Glutamatergic neuron (in vitro differentiated cells): ENCODE measurements at regions not wholly inside any gene's neighbourhood (a gene's known extent, or its start where the extent isn't known, plus 50 kb on each side); places are given as distances from the start of the nearest gene placed in this dataset.

Source experiments
- DNase-seq: peaks from one replicate; pipeline ENCODE4 v3.0.0; 2022
- H3K27ac Mint-ChIP-seq: one replicate; pipeline ENCODE4 v1.8.0; 2020; ENCODE audit warnings: mild to moderate bottlenecking, mixed read lengths, inconsistent platforms; ENCODE audit not compliant: unreplicated experiment
- H3K27me3 Mint-ChIP-seq: one replicate; pipeline ENCODE4 v1.8.0; 2020; ENCODE audit warnings: mild to moderate bottlenecking, moderate library complexity, mixed read lengths, inconsistent platforms; ENCODE audit not compliant: unreplicated experiment
- H3K36me3 Mint-ChIP-seq: one replicate; pipeline ENCODE4 v1.8.0; 2020; ENCODE audit warnings: mild to moderate bottlenecking, mixed read lengths, inconsistent platforms; ENCODE audit not compliant: unreplicated experiment
- H3K4me1 Mint-ChIP-seq: one replicate; pipeline ENCODE4 v1.8.0; 2020; ENCODE audit warnings: mild to moderate bottlenecking, low read depth, mixed read lengths, inconsistent platforms; ENCODE audit not compliant: unreplicated experiment
- H3K4me3 Mint-ChIP-seq: one replicate; pipeline ENCODE4 v1.8.0; 2020; ENCODE audit warnings: mild to moderate bottlenecking, mixed read lengths, inconsistent platforms; ENCODE audit not compliant: unreplicated experiment
- H3K9me3 Mint-ChIP-seq: one replicate; pipeline ENCODE4 v1.8.0; 2020; ENCODE audit warnings: mild to moderate bottlenecking, moderate library complexity, mixed read lengths, inconsistent platforms; ENCODE audit not compliant: unreplicated experiment
- CTCF ChIP-seq: fragments of 200-600 bp; sonication (generic); IDR thresholded peaks from one replicate; pipeline ENCODE4 v1.5.0; 2021; ENCODE audit not compliant: partially characterized antibody, unreplicated experiment

- peaks cover 4% of the 10 kb centered on the region for H3K4me1 Mint-ChIP-seq
- no peak overlapping the region for H3K27ac Mint-ChIP-seq
- no peak for TF ChIP-seq CTCF
- no peak overlapping the region for H3K4me3 Mint-ChIP-seq
- peaks cover 2% of the 10 kb centered on the region for H3K27me3 Mint-ChIP-seq
- no peaks in the 10 kb centered on the region for H3K36me3 Mint-ChIP-seq
- no peak for DNase-seq
- H3K9me3 Mint-ChIP-seq, result no peaks in the 10 kb centered on the region
These were observed 362.8 kb upstream of the ADAMTSL1 start for GRCh38 chr9:18111146-18111545.

GRCh38 chr9:18114559-18115475 is 359.1 kb upstream of the ADAMTSL1 start:
- Mint-ChIP-seq H3K27me3 (peaks cover 2% of the 10 kb centered on the region), H3K27ac (no peak overlapping the region), H3K36me3 (no peaks in the 10 kb centered on the region), H3K9me3 (no peaks in the 10 kb centered on the region), H3K4me3 (no peak overlapping the region), H3K4me1 (peaks cover 4% of the 10 kb centered on the region)
- no peak for DNase-seq
- TF ChIP-seq CTCF, result no peak

- Mint-ChIP-seq H3K27me3 (peaks cover 2% of the 10 kb centered on the region), H3K4me1 (peaks cover 6% of the 10 kb centered on the region), H3K4me3 (no peak overlapping the region), H3K36me3 (no peaks in the 10 kb centered on the region), H3K9me3 (no peaks in the 10 kb centered on the region), H3K27ac (no peak overlapping the region)
- no peak for DNase-seq
- no peak for TF ChIP-seq CTCF
These were observed 355.7 kb upstream of the ADAMTSL1 start for GRCh38 chr9:18118268-18118667.

GRCh38 chr9:18122171-18122570 is 351.8 kb upstream of the ADAMTSL1 start:
- H3K27ac Mint-ChIP-seq, result no peak overlapping the region
- TF ChIP-seq CTCF, result no peak
- no peak for DNase-seq
- no peak overlapping the region for H3K4me3 Mint-ChIP-seq
- H3K27me3 Mint-ChIP-seq, result no peaks in the 10 kb centered on the region
- H3K36me3 Mint-ChIP-seq, result no peaks in the 10 kb centered on the region
- H3K4me1 Mint-ChIP-seq, result peaks cover 14% of the 10 kb centered on the region
- H3K9me3 Mint-ChIP-seq, result no peaks in the 10 kb centered on the region

GRCh38 chr9:18124760-18125159 is 349.2 kb upstream of the ADAMTSL1 start:
- no peak for DNase-seq
- Mint-ChIP-seq H3K4me1 (peaks cover 15% of the 10 kb centered on the region), H3K9me3 (no peaks in the 10 kb centered on the region), H3K27ac (no peak overlapping the region), H3K36me3 (no peaks in the 10 kb centered on the region), H3K27me3 (no peaks in the 10 kb centered on the region), H3K4me3 (no peak overlapping the region)
- no peak for TF ChIP-seq CTCF
